ENCODE measurements at regions not wholly inside any gene's neighbourhood (a gene's known extent, or its start where the extent isn't known, plus 50 kb on each side); places are given as distances from the start of the nearest gene placed in this dataset.

GRCh38 chr4:23333946-23334878, 555.6 kb downstream of the PPARGC1A start (continued):
- TF ChIP-seq ZNF780A (CRISPR knock-in tag; IDR thresholded peaks at IDR 0.05) (no peak), ZNF174 (CRISPR knock-in tag; IDR thresholded peaks at IDR 0.05) (no peak), NCOA1 (IDR thresholded peaks at IDR 0.05; ENCODE audit: low read depth) (0 out of 2 replicates have a peak, but pooled peaks have one; percentile 22), ZNF75A (CRISPR knock-in tag; IDR thresholded peaks at IDR 0.05) (no peak), ZNF609 (CRISPR knock-in tag; IDR thresholded peaks at IDR 0.05; ENCODE audit: borderline replicate concordance) (no peak), PRDM10 (IDR thresholded peaks at IDR 0.05; ENCODE audit: partially characterized antibody) (no peak), ZNF655 (CRISPR knock-in tag; IDR thresholded peaks at IDR 0.05) (no peak), ARID3A (IDR thresholded peaks at IDR 0.05; ENCODE audit: borderline replicate concordance, low read depth, low read length) (no peak), ATF1 (CRISPR knock-in tag; IDR thresholded peaks at IDR 0.05) (no peak), ATF1 (tag; IDR thresholded peaks at IDR 0.05) (peak; percentile 83)

Measured in K562 (cell line).